Adrenal gland (tissue), 5 donors: ENCODE measurements at regions not wholly inside any gene's neighbourhood (a gene's known extent, or its start where the extent isn't known, plus 50 kb on each side); places are given as distances from the start of the nearest gene placed in this dataset.
"Not testable (repeated sequence)": the region's sequence is repeated elsewhere in the genome, so short reads cannot be mapped to it uniquely, and the experiment has no call there.

ENCODE experiments used
- POLR2A ChIP-seq, 2 donors: fragments of 450-650 bp; IDR thresholded peaks; one replicate each; pipeline ENCODE4 v1.6.1; 2017; ENCODE audit warnings: antibody characterized with exemption in 2 of 2, mild to moderate bottlenecking in 2 of 2, moderate library complexity in 1 of 2
- TF ChIP-seq, protein P1 (sequence below), 6 experiments: fragments of 450-650 bp in 4 of 6; fragments of 200-600 bp in 2 of 6; sonication (generic) in 1 of 6; IDR thresholded peaks; 1 replicate in 5 of 6; 2 replicates in 1 of 6; pipeline versions ENCODE4 v1.5.1 to v1.8.0; 2016 to 2021; ENCODE audit warnings: antibody characterized with exemption in 6 of 6, mild to moderate bottlenecking in 2 of 6, moderate library complexity in 1 of 6
- donor health status: DM: no; HTN: no; CAD: no.

DNA sequence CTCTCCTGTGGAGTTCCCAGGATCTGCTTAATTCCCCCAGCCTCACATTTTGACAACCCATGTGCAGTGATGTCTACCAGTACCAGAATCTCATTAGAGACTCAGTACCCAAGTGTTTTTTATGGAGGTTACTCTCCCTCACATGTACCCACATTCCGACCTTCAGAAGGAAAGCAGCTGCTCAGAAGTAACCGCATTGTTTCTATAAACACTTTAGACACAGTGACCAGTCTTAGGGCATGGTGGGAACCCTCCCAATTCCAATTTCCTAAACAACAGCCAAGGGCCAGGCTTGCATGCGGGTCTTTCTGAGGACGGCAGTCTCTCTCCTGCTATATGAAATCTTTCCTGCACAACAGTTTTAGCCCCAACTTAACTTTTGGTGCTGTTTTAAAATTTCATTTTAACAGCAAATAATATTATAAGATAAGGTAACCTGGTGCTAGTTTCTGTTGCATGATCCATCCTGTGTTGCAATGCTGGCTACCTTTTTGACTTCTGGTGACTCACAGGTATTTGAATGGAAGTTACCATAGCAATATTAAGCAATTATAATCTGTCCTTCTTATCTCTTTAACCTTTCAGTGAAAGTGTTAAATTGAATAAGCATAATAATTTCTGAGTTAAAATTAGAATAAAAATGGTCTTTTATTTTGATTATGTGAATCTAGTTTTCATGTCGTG is 98.3 kb upstream of the THOC3 start:
- TF ChIP-seq, protein P1, sequence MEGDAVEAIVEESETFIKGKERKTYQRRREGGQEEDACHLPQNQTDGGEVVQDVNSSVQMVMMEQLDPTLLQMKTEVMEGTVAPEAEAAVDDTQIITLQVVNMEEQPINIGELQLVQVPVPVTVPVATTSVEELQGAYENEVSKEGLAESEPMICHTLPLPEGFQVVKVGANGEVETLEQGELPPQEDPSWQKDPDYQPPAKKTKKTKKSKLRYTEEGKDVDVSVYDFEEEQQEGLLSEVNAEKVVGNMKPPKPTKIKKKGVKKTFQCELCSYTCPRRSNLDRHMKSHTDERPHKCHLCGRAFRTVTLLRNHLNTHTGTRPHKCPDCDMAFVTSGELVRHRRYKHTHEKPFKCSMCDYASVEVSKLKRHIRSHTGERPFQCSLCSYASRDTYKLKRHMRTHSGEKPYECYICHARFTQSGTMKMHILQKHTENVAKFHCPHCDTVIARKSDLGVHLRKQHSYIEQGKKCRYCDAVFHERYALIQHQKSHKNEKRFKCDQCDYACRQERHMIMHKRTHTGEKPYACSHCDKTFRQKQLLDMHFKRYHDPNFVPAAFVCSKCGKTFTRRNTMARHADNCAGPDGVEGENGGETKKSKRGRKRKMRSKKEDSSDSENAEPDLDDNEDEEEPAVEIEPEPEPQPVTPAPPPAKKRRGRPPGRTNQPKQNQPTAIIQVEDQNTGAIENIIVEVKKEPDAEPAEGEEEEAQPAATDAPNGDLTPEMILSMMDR (IDR thresholded peaks at IDR 0.05): not testable (repeated sequence)
- TF ChIP-seq POLR2A (IDR thresholded peaks at IDR 0.05): not testable (repeated sequence)
